SK-N-SH treated with all-trans-retinoic acid at 6 μM for 48 hours (cell line): ENCODE measurements at regions not wholly inside any gene's neighbourhood (a gene's known extent, or its start where the extent isn't known, plus 50 kb on each side); places are given as distances from the start of the nearest gene placed in this dataset.

Experiments
- ARNTL ChIP-seq: fragments of 450-650 bp; formaldehyde crosslinking; IDR thresholded peaks from 2 replicates; pipeline ENCODE4 v1.5.0; 2020; ENCODE audit warnings: low read depth, mild to moderate bottlenecking, moderate library complexity, borderline replicate concordance
- ESRRG ChIP-seq: fragments of 250-450 bp; sonication (Bioruptor Pico); IDR thresholded peaks from 2 replicates; pipeline ENCODE4 v1.6.1; 2021; ENCODE audit warnings: mild to moderate bottlenecking
- TCF4 ChIP-seq: fragments of 250-450 bp; sonication (Bioruptor Pico); IDR thresholded peaks from 2 replicates; pipeline ENCODE4 v1.8.0; 2021; ENCODE audit warnings: mild to moderate bottlenecking, moderate library complexity, borderline replicate concordance
- TOX ChIP-seq: fragments of 250-450 bp; sonication (Bioruptor Pico); IDR thresholded peaks from 2 replicates; pipeline ENCODE4 v1.8.0; 2021; ENCODE audit warnings: mild to moderate bottlenecking, moderate library complexity, borderline replicate concordance
- ZFP30 ChIP-seq: fragments of 450-650 bp; formaldehyde crosslinking; IDR thresholded peaks from 2 replicates; pipeline ENCODE4 v1.5.0; 2022; ENCODE audit warnings: mild to moderate bottlenecking, moderate library complexity
- ZNF8 ChIP-seq: fragments of 450-650 bp; formaldehyde crosslinking; IDR thresholded peaks from 2 replicates; pipeline ENCODE4 v1.5.0; 2020; ENCODE audit warnings: mild to moderate bottlenecking, moderate library complexity
- TF ChIP-seq, protein P1 (sequence below): fragments of 250-450 bp; sonication (Bioruptor Pico); IDR thresholded peaks from 2 replicates; pipeline ENCODE4 v1.8.0; 2021; ENCODE audit warnings: low read depth, mild to moderate bottlenecking, moderate library complexity, borderline replicate concordance
- TF ChIP-seq, protein P2 (sequence below): fragments of 250-450 bp; sonication (Bioruptor Pico); IDR thresholded peaks from 2 replicates; pipeline ENCODE4 v1.5.1; 2020; ENCODE audit warnings: low read depth, mild to moderate bottlenecking, moderate library complexity
- TF ChIP-seq, protein P3 (sequence below): fragments of 250-450 bp; sonication (Bioruptor Pico); IDR thresholded peaks from 2 replicates; pipeline ENCODE4 v1.8.0; 2020; ENCODE audit warnings: mild to moderate bottlenecking, moderate library complexity, borderline replicate concordance

DNA sequence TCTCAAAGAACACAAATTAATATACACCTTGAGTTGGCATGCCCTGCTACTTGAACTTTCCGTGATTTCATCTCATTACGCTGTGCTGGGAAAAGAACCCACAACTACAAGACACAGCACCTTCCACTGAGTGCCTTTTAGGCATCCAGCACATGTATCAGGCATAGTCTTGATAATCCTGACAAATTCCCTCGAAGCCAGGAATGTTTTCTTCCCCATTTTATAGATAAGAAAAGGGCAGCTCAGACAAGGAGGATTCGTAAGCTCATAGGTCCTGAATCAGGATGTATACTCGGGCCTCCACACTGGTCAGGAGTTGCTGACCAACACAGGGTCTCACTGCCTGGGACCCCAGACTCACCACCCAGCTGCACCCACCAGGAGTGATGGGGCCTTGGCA lies 368.6 kb downstream of the TNS3 start:
- TF ChIP-seq ZFP30 (CRISPR knock-in tag) = no peak
- TF ChIP-seq TCF4 (CRISPR knock-in tag) = no peak
- no peak for TF ChIP-seq TOX (CRISPR knock-in tag)
- TF ChIP-seq ZNF8 (CRISPR knock-in tag) = no peak
- TF ChIP-seq ARNTL (CRISPR knock-in tag) = no peak
- no peak for TF ChIP-seq ESRRG (CRISPR knock-in tag)
- TF ChIP-seq, protein P1, sequence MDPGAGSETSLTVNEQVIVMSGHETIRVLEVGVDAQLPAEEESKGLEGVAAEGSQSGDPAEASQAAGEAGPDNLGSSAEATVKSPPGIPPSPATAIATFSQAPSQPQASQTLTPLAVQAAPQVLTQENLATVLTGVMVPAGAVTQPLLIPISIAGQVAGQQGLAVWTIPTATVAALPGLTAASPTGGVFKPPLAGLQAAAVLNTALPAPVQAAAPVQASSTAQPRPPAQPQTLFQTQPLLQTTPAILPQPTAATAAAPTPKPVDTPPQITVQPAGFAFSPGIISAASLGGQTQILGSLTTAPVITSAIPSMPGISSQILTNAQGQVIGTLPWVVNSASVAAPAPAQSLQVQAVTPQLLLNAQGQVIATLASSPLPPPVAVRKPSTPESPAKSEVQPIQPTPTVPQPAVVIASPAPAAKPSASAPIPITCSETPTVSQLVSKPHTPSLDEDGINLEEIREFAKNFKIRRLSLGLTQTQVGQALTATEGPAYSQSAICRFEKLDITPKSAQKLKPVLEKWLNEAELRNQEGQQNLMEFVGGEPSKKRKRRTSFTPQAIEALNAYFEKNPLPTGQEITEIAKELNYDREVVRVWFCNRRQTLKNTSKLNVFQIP (CRISPR knock-in tag) = no peak
- TF ChIP-seq, protein P2, sequence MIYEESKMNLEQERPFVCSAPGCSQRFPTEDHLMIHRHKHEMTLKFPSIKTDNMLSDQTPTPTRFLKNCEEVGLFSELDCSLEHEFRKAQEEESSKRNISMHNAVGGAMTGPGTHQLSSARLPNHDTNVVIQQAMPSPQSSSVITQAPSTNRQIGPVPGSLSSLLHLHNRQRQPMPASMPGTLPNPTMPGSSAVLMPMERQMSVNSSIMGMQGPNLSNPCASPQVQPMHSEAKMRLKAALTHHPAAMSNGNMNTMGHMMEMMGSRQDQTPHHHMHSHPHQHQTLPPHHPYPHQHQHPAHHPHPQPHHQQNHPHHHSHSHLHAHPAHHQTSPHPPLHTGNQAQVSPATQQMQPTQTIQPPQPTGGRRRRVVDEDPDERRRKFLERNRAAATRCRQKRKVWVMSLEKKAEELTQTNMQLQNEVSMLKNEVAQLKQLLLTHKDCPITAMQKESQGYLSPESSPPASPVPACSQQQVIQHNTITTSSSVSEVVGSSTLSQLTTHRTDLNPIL (CRISPR knock-in tag) = no peak
- TF ChIP-seq, protein P3, sequence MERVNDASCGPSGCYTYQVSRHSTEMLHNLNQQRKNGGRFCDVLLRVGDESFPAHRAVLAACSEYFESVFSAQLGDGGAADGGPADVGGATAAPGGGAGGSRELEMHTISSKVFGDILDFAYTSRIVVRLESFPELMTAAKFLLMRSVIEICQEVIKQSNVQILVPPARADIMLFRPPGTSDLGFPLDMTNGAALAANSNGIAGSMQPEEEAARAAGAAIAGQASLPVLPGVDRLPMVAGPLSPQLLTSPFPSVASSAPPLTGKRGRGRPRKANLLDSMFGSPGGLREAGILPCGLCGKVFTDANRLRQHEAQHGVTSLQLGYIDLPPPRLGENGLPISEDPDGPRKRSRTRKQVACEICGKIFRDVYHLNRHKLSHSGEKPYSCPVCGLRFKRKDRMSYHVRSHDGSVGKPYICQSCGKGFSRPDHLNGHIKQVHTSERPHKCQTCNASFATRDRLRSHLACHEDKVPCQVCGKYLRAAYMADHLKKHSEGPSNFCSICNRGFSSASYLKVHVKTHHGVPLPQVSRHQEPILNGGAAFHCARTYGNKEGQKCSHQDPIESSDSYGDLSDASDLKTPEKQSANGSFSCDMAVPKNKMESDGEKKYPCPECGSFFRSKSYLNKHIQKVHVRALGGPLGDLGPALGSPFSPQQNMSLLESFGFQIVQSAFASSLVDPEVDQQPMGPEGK (CRISPR knock-in tag) = no peak
